ENCODE measurements at regions not wholly inside any gene's neighbourhood (a gene's known extent, or its start where the extent isn't known, plus 50 kb on each side); places are given as distances from the start of the nearest gene placed in this dataset.

GRCh38 chr2:71783215-71783614 lies 329.9 kb downstream of the DYSF start:
- H3K27me3 ChIP-seq (ENCODE audit: insufficient read depth, low read depth, low read length): no peaks in the 10 kb centered on the region
- no peaks in the 10 kb centered on the region for H3K36me3 ChIP-seq (ENCODE audit: insufficient read depth, low read length)
- no peaks in the 10 kb centered on the region for H4K20me1 ChIP-seq (ENCODE audit: insufficient read depth)
- H3K9me3 ChIP-seq (ENCODE audit: low read length): no peaks in the 10 kb centered on the region
- H3F3A ChIP-seq (ENCODE audit: insufficient read depth, low read length, poor library complexity, severe bottlenecking): no peaks in the 10 kb centered on the region
- no peak overlapping the region for H3K27ac ChIP-seq (ENCODE audit: low read length)
- no peak overlapping the region for H3K9ac ChIP-seq (ENCODE audit: low read length)
- H3K79me2 ChIP-seq (replicated peaks; ENCODE audit: insufficient read depth, low read length): no peaks in the 10 kb centered on the region
- no peaks in the 10 kb centered on the region for H3K9me2 ChIP-seq (ENCODE audit: insufficient read depth, low read length)
- no peak overlapping the region for H3K4me3 ChIP-seq (ENCODE audit: low read length)
- no peak for TF ChIP-seq REST (IDR thresholded peaks at IDR 0.05; ENCODE audit: borderline replicate concordance)
- no peak for TF ChIP-seq EZH2 (IDR thresholded peaks at IDR 0.05; ENCODE audit: borderline replicate concordance, insufficient read depth, low read length, poor library complexity, severe bottlenecking)
- TF ChIP-seq SMC3 (conservative IDR thresholded peaks at IDR 0.05; ENCODE audit: poor library complexity): no peak
- TF ChIP-seq EP300 (conservative IDR thresholded peaks at IDR 0.05; ENCODE audit: poor library complexity, severe bottlenecking): no peak
- no peak for TF ChIP-seq TAF1 (IDR thresholded peaks at IDR 0.05; ENCODE audit: low read depth)
- TF ChIP-seq CTCF (IDR thresholded peaks at IDR 0.05; ENCODE audit: poor library complexity, severe bottlenecking): no peak
- TF ChIP-seq POLR2AphosphoS5 (IDR thresholded peaks at IDR 0.05): no peak
- no peak for TF ChIP-seq MXI1 (conservative IDR thresholded peaks at IDR 0.05; ENCODE audit: poor library complexity, severe bottlenecking)
- TF ChIP-seq RAD21 (conservative IDR thresholded peaks at IDR 0.05): no peak
- H3K4me2 ChIP-seq (ENCODE audit: low read length): no peak overlapping the region
- no peak overlapping the region for H2AFZ ChIP-seq (ENCODE audit: low read depth, low read length)

GRCh38 chr2:71782323-71782722 lies 329.0 kb downstream of the DYSF start:
- no peak overlapping the region for H3K4me2 ChIP-seq (ENCODE audit: low read length)
- no peak overlapping the region for H3K27ac ChIP-seq (ENCODE audit: low read length)
- no peaks in the 10 kb centered on the region for H4K20me1 ChIP-seq (ENCODE audit: insufficient read depth)
- TF ChIP-seq REST (IDR thresholded peaks at IDR 0.05; ENCODE audit: borderline replicate concordance) (no peak), MXI1 (conservative IDR thresholded peaks at IDR 0.05; ENCODE audit: poor library complexity, severe bottlenecking) (no peak), CTCF (IDR thresholded peaks at IDR 0.05; ENCODE audit: poor library complexity, severe bottlenecking) (no peak), EZH2 (IDR thresholded peaks at IDR 0.05; ENCODE audit: borderline replicate concordance, insufficient read depth, low read length, poor library complexity, severe bottlenecking) (no peak), RAD21 (conservative IDR thresholded peaks at IDR 0.05) (no peak), POLR2AphosphoS5 (IDR thresholded peaks at IDR 0.05) (no peak), TAF1 (IDR thresholded peaks at IDR 0.05; ENCODE audit: low read depth) (no peak), SMC3 (conservative IDR thresholded peaks at IDR 0.05; ENCODE audit: poor library complexity) (no peak), EP300 (conservative IDR thresholded peaks at IDR 0.05; ENCODE audit: poor library complexity, severe bottlenecking) (no peak)
- no peaks in the 10 kb centered on the region for H3K79me2 ChIP-seq (replicated peaks; ENCODE audit: insufficient read depth, low read length)
- H3K9me3 ChIP-seq (ENCODE audit: low read length): no peaks in the 10 kb centered on the region
- H3K9me2 ChIP-seq (ENCODE audit: insufficient read depth, low read length): no peaks in the 10 kb centered on the region
- H3F3A ChIP-seq (ENCODE audit: insufficient read depth, low read length, poor library complexity, severe bottlenecking): no peaks in the 10 kb centered on the region
- no peaks in the 10 kb centered on the region for H3K27me3 ChIP-seq (ENCODE audit: insufficient read depth, low read depth, low read length)
- H3K9ac ChIP-seq (ENCODE audit: low read length): no peak overlapping the region
- H2AFZ ChIP-seq (ENCODE audit: low read depth, low read length): no peak overlapping the region
- H3K4me3 ChIP-seq (ENCODE audit: low read length): no peak overlapping the region
- H3K36me3 ChIP-seq (ENCODE audit: insufficient read depth, low read length): no peaks in the 10 kb centered on the region

All from neural cell (in vitro differentiated cells).